BE2C (cell line): ENCODE measurements at regions not wholly inside any gene's neighbourhood (a gene's known extent, or its start where the extent isn't known, plus 50 kb on each side); places are given as distances from the start of the nearest gene placed in this dataset.

Source experiments
- DNase-seq: peaks from one replicate; pipeline ENCODE4 v3.0.0-alpha.2; 2020
- H3K27me3 ChIP-seq: fragments of 250-450 bp; sonication (Bioruptor Pico); 2 replicates; pipeline ENCODE4 v1.5.1; 2020; ENCODE audit warnings: mild to moderate bottlenecking
- H3K36me3 ChIP-seq: fragments of 250-450 bp; sonication (Bioruptor Pico); 2 replicates; pipeline ENCODE4 v1.5.1; 2020; ENCODE audit warnings: mild to moderate bottlenecking
- H3K4me1 ChIP-seq: fragments of 250-450 bp; sonication (Bioruptor Pico); 2 replicates; pipeline ENCODE4 v1.5.1; 2020
- H3K4me3 ChIP-seq: 2 replicates; pipeline ENCODE4 v1.5.1; 2011; ENCODE audit warnings: low read depth, low read length
- H3K9me3 ChIP-seq: fragments of 250-450 bp; sonication (Bioruptor Pico); 2 replicates; pipeline ENCODE4 v1.5.1; 2020
- TF ChIP-seq, protein P1 (sequence below): IDR thresholded peaks from 2 replicates; pipeline ENCODE4 v1.5.1; 2012; ENCODE audit warnings: mild to moderate bottlenecking, low read depth, low read length

DNA sequence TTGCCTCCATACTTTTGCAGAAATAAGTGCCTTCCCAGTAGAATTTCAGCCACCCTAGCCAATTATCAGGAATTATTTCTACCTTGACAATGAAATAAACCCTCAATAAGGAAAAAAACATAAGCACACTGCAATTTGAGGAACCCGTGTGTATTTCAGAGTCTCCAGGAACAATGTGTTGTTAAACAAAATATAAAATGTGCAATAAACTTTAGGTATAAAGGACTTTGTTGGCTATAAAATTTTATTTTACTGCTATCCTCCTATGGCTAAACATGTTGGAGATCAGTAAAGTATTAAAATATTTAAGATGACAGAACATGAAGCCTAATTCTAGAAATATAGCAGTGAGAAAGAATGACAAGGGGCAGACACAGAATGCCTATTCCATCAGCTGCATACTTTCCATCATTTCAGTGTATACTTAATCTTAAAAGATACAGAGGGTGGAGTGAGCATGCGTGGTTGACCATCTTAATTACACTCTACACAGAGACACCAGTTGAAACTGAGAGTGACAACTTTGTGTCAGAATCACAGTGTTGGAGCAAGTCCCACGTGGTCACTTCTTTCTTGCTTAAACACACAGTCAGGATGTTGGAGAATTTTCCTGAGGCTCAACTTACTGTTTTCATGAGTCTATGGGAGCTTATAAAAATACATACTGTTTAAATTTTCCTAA is 79.0 kb upstream of the SUCLG2 start:
- Histone ChIP-seq H3K4me1 (no peaks in the 10 kb centered on the region), H3K27me3 (no peaks in the 10 kb centered on the region), H3K9me3 (no peaks in the 10 kb centered on the region), H3K36me3 (no peaks in the 10 kb centered on the region), H3K4me3 (no peak overlapping the region)
- DNase-seq: no peak
- TF ChIP-seq, protein P1, sequence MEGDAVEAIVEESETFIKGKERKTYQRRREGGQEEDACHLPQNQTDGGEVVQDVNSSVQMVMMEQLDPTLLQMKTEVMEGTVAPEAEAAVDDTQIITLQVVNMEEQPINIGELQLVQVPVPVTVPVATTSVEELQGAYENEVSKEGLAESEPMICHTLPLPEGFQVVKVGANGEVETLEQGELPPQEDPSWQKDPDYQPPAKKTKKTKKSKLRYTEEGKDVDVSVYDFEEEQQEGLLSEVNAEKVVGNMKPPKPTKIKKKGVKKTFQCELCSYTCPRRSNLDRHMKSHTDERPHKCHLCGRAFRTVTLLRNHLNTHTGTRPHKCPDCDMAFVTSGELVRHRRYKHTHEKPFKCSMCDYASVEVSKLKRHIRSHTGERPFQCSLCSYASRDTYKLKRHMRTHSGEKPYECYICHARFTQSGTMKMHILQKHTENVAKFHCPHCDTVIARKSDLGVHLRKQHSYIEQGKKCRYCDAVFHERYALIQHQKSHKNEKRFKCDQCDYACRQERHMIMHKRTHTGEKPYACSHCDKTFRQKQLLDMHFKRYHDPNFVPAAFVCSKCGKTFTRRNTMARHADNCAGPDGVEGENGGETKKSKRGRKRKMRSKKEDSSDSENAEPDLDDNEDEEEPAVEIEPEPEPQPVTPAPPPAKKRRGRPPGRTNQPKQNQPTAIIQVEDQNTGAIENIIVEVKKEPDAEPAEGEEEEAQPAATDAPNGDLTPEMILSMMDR: no peak

DNA sequence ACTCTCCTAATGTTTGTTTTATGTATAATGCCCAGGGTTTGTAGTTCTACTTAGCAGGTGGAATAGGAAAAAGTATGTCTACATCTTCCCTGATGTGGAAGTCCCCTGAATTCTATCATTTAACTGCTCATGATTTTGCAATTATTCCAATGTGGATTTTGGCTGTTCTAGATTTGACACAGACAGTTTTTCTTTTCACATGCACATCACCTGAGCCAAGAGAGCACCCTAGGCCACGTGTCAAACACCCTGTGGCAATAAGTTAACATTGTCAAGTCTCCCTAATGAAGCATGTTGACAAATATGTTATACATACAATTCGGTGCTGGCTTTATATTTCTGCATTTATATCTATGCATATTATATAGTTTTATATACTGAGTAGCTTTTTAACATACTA is 70.0 kb upstream of the SUCLG2 start:
- no peaks in the 10 kb centered on the region for H3K27me3 ChIP-seq
- H3K4me1 ChIP-seq: no peaks in the 10 kb centered on the region
- no peaks in the 10 kb centered on the region for H3K9me3 ChIP-seq
- no peaks in the 10 kb centered on the region for H3K36me3 ChIP-seq
- no peak overlapping the region for H3K4me3 ChIP-seq
- TF ChIP-seq, protein P1: no peak
- DNase-seq: no peak

DNA sequence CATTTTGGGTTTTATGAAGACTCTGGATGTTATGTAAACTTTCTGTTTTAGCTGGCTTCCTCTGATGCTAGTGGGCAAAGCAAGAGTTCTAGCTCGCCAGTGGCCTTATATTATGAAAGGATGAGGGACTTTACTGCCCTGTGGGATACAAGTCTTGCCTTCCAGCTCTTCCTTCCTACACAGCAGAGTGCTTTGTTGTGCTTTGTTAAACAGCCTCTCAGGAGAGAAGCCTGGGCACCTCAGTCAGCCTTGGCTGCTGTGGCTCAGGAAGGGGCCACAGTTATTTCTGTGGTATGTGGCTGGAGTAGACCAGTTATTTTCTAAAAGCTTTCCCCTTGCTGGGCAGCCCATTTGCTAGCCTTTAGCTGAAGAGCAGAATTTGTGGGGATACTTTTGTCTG is 69.5 kb upstream of the SUCLG2 start:
- Histone ChIP-seq H3K36me3 (no peaks in the 10 kb centered on the region), H3K4me3 (no peak overlapping the region), H3K27me3 (no peaks in the 10 kb centered on the region), H3K4me1 (no peaks in the 10 kb centered on the region), H3K9me3 (no peaks in the 10 kb centered on the region)
- TF ChIP-seq, protein P1: no peak
- no peak for DNase-seq

DNA sequence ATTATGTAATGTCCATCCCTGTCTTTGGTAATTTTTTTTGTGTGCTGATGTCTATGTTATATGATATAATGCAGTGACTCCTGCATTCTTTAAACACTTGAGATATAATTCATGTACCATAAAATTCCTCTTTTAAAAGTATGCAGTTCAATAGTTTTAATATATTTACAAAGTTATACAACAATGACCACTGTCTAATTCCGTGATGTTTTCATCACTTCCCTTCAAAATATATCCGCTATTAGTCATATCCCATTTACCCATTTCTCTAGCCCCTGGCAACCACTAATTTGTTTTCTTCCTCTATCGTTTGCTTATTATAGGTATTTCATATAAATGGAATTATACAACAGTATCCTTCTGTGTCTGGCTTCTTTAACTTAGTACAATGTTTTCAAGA is 64.9 kb upstream of the SUCLG2 start:
- Histone ChIP-seq H3K27me3 (no peaks in the 10 kb centered on the region; the same call in 1 of the 2 replicates), H3K9me3 (no peaks in the 10 kb centered on the region), H3K36me3 (no peaks in the 10 kb centered on the region), H3K4me1 (no peaks in the 10 kb centered on the region), H3K4me3 (no peak overlapping the region)
- TF ChIP-seq, protein P1: no peak
- no peak for DNase-seq

DNA sequence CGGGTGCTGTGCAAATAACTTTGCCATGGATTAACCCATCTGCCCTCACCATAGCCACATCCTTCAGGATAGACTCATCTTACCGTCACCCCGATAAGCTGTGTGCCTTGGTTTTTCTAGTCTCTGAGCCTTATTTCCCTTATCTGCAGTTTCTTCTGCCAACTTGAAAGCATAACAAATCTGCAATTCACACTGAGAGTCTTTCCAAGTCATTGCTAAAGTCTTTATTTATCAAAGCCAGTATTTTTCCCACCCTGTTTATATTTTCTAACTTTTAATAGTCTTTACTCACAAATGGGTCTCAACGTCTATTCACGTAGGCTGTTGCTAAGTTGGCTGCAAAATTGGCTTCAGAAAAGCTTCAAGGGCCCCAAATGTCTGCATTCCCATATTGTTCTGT is 61.6 kb upstream of the SUCLG2 start:
- DNase-seq: no peak
- TF ChIP-seq, protein P1: no peak
- Histone ChIP-seq H3K4me3 (no peak overlapping the region), H3K4me1 (no peaks in the 10 kb centered on the region), H3K36me3 (no peaks in the 10 kb centered on the region), H3K27me3 (no peaks in the 10 kb centered on the region; the same call in 1 of the 2 replicates), H3K9me3 (no peaks in the 10 kb centered on the region)

DNA sequence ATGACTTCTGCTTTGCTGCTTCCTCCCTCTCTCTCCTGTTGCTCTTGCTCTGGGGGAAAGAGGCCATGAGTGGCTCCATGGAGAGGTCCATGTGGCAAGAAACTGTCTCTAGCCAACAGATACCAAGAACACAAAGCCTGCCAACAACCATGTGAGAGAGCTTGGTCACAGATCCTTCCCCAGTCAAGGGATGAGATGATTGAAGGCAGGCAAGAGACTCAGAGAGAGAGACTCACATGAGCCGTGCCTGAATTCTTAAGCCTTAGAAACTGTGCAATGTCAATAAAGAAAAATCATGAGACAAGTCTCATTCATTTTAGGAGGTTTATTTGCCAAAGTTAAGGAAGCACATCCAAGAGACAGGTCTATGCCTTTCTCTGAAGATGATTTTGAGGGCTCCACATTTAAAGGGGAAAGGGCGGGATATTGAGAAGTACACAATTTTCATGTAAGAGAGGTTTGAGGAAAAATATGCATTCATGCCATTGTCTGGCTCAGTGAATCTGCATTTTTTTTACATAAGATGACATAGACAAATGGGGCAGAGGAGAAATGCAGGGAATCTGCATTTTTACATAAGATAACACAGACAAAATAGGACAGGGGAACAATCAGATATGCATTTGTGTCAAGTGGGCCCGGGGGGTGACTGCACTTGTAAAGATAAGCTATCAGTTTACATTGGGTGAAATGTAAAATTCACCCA is 59.5 kb upstream of the SUCLG2 start:
- DNase-seq: no peak
- H3K4me3 ChIP-seq: no peak overlapping the region
- H3K4me1 ChIP-seq: no peaks in the 10 kb centered on the region
- no peaks in the 10 kb centered on the region; the same call in 1 of the 2 replicates for H3K27me3 ChIP-seq
- H3K9me3 ChIP-seq: no peaks in the 10 kb centered on the region
- TF ChIP-seq, protein P1: no peak
- no peaks in the 10 kb centered on the region for H3K36me3 ChIP-seq
